Activated T-cell treated with anti-CD3 and anti-CD28 coated beads, Interleukin-2, amount 50 U/mL, for 4 hours (primary cell): ENCODE measurements at regions not wholly inside any gene's neighbourhood (a gene's known extent, or its start where the extent isn't known, plus 50 kb on each side); places are given as distances from the start of the nearest gene placed in this dataset.

Experiments used
- ATAC-seq, 2 donors: fragments of 200-7000 bp; cut with Tn5 transposase; one replicate each; pipeline ENCODE4 v1.10.0; 2021
- DNase-seq: peaks from one replicate; pipeline ENCODE4 v3.0.0-alpha.2; 2020
- H3K27me3 Mint-ChIP-seq: one replicate; pipeline ENCODE4 v1.8.0; 2021; ENCODE audit warnings: low read depth, mixed read lengths
- H3K36me3 Mint-ChIP-seq: one replicate; pipeline ENCODE4 v1.8.0; 2022; ENCODE audit warnings: mixed read lengths; ENCODE audit not compliant: insufficient read depth
- H3K4me1 Mint-ChIP-seq: one replicate; pipeline ENCODE4 v1.8.0; 2021; ENCODE audit warnings: low read depth, mixed read lengths
- H3K4me3 Mint-ChIP-seq: one replicate; pipeline ENCODE4 v1.8.0; 2021; ENCODE audit warnings: mild to moderate bottlenecking, moderate library complexity, mixed read lengths
- H3K9me3 Mint-ChIP-seq: one replicate; pipeline ENCODE4 v1.8.0; 2021; ENCODE audit warnings: mixed read lengths

- Mint-ChIP-seq H3K4me1 (no peaks in the 10 kb centered on the region), H3K27me3 (peaks cover 12% of the 10 kb centered on the region), H3K9me3 (no peaks in the 10 kb centered on the region), H3K4me3 (no peak overlapping the region), H3K36me3 (no peaks in the 10 kb centered on the region)
- DNase-seq (no peak), ATAC-seq (no peak)
Measured at GRCh38 chr5:38656568-38656967, 100.1 kb upstream of the LIFR start.

GRCh38 chr5:38657020-38657419 lies 100.6 kb upstream of the LIFR start:
- H3K36me3 Mint-ChIP-seq = no peaks in the 10 kb centered on the region
- ATAC-seq (no peak), DNase-seq (no peak)
- H3K4me3 Mint-ChIP-seq = no peak overlapping the region
- no peaks in the 10 kb centered on the region for H3K9me3 Mint-ChIP-seq
- peaks cover 13% of the 10 kb centered on the region for H3K27me3 Mint-ChIP-seq
- H3K4me1 Mint-ChIP-seq = no peaks in the 10 kb centered on the region

GRCh38 chr5:38660194-38660668 lies 103.8 kb upstream of the LIFR start:
- ATAC-seq = no peak
- H3K4me3 Mint-ChIP-seq = no peak overlapping the region
- H3K4me1 Mint-ChIP-seq = no peaks in the 10 kb centered on the region

DNA sequence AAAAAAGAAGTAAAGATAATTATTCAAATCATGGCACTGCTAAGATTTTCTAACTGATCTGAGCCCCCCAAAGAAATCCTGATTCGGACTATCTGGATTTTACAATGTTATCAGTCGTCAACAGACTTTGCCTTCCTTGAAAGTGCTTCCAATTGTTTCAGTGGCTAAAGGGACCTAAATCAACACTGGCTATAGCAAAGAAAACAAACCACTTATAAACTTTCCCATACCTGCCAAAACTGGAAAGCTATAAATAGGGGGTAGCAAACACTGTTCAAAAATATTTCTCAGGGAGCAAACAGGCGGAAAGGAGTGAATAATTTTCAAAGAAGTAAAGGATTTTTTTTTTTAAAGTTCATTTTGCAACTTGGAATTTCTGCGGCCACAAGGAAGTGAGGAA lies 105.6 kb upstream of the LIFR start:
- peaks cover 18% of the 10 kb centered on the region for H3K27me3 Mint-ChIP-seq
- no peak overlapping the region for H3K4me3 Mint-ChIP-seq
- no peaks in the 10 kb centered on the region for H3K36me3 Mint-ChIP-seq
- no peaks in the 10 kb centered on the region for H3K4me1 Mint-ChIP-seq
- no peaks in the 10 kb centered on the region for H3K9me3 Mint-ChIP-seq
- no peak for ATAC-seq
- no peak for DNase-seq

More at GRCh38 chr5:38660194-38660668, 103.8 kb upstream of the LIFR start:
- no peak for DNase-seq
- peaks cover 18% of the 10 kb centered on the region for H3K27me3 Mint-ChIP-seq
- no peaks in the 10 kb centered on the region for H3K36me3 Mint-ChIP-seq
- no peaks in the 10 kb centered on the region for H3K9me3 Mint-ChIP-seq

DNA sequence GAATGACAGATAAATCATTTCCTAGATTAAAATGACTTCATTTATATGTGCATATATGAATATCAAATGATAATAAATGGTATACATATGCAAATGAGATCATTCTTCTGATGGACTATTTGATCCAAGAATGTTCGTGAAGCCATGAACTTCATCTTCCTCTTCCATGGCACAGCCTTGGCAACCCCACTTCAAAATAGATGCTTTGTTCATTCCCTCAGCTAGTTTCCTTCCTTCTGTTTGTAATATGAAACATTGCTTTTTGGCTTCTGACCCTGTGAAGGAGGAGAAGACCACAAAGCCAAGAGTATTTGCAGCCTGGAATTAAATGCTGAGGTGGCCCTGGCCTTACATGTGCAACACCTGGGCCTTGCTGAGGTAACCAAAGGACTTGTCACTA lies 106.8 kb upstream of the LIFR start:
- no peak overlapping the region for H3K4me3 Mint-ChIP-seq
- H3K4me1 Mint-ChIP-seq = no peaks in the 10 kb centered on the region
- DNase-seq = no peak
- H3K36me3 Mint-ChIP-seq = no peaks in the 10 kb centered on the region
- H3K9me3 Mint-ChIP-seq = no peaks in the 10 kb centered on the region
- ATAC-seq = no peak
- H3K27me3 Mint-ChIP-seq = peaks cover 18% of the 10 kb centered on the region

- Mint-ChIP-seq H3K4me3 (no peak overlapping the region), H3K36me3 (no peaks in the 10 kb centered on the region), H3K27me3 (peaks cover 16% of the 10 kb centered on the region), H3K4me1 (no peaks in the 10 kb centered on the region), H3K9me3 (no peaks in the 10 kb centered on the region)
- DNase-seq = no peak
- ATAC-seq = no peak
Measured at GRCh38 chr5:38666668-38667498, 110.4 kb upstream of the LIFR start.

GRCh38 chr5:38667499-38667776 lies 111.0 kb upstream of the LIFR start:
- H3K27me3 Mint-ChIP-seq = peaks cover 18% of the 10 kb centered on the region
- no peaks in the 10 kb centered on the region for H3K36me3 Mint-ChIP-seq
- DNase-seq (no peak), ATAC-seq (no peak)
- H3K9me3 Mint-ChIP-seq = no peaks in the 10 kb centered on the region
- no peaks in the 10 kb centered on the region for H3K4me1 Mint-ChIP-seq
- no peak overlapping the region for H3K4me3 Mint-ChIP-seq

- Mint-ChIP-seq H3K4me1 (no peaks in the 10 kb centered on the region), H3K4me3 (no peak overlapping the region), H3K27me3 (peaks cover 16% of the 10 kb centered on the region), H3K9me3 (no peaks in the 10 kb centered on the region), H3K36me3 (no peaks in the 10 kb centered on the region)
- DNase-seq (no peak), ATAC-seq (no peak)
Measured at GRCh38 chr5:38669361-38669880, 113.0 kb upstream of the LIFR start.

GRCh38 chr5:38670066-38670465 lies 113.6 kb upstream of the LIFR start:
- H3K4me1 Mint-ChIP-seq = no peaks in the 10 kb centered on the region
- peaks cover 15% of the 10 kb centered on the region for H3K27me3 Mint-ChIP-seq
- ATAC-seq (no peak), DNase-seq (no peak)
- no peaks in the 10 kb centered on the region for H3K9me3 Mint-ChIP-seq
- no peaks in the 10 kb centered on the region for H3K36me3 Mint-ChIP-seq
- H3K4me3 Mint-ChIP-seq = no peak overlapping the region

GRCh38 chr5:38670878-38671277 lies 114.4 kb upstream of the LIFR start:
- peaks cover 14% of the 10 kb centered on the region for H3K27me3 Mint-ChIP-seq
- H3K36me3 Mint-ChIP-seq = no peaks in the 10 kb centered on the region

GRCh38 chr5:38672059-38672788 lies 115.8 kb upstream of the LIFR start:
- Mint-ChIP-seq H3K4me1 (no peaks in the 10 kb centered on the region), H3K36me3 (no peaks in the 10 kb centered on the region), H3K27me3 (peaks cover 14% of the 10 kb centered on the region), H3K4me3 (no peak overlapping the region), H3K9me3 (no peaks in the 10 kb centered on the region)
- ATAC-seq (no peak), DNase-seq (no peak)

More at GRCh38 chr5:38670878-38671277, 114.4 kb upstream of the LIFR start:
- Mint-ChIP-seq H3K4me3 (no peak overlapping the region), H3K4me1 (no peaks in the 10 kb centered on the region), H3K9me3 (no peaks in the 10 kb centered on the region)
- no peak for ATAC-seq
- DNase-seq = no peak

DNA sequence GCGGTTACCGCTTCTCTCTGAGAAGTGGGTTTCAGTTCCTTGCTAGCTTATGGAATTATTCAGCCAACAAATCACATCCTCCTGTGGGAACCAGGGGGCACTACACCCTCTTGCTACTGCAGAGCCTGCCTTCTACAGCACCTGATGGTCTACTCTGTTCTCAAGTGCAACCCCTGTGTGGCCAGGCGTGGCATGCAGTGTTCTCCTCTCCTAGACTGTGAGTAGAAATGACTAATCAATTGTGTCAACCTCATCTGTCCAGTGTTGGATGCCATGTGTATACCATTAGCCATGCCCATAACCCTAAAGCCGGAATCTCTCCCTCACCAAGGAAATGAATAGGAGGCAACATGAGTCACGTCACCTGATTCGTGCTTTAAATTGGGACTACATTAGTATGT lies 117.2 kb upstream of the LIFR start:
- Mint-ChIP-seq H3K9me3 (no peaks in the 10 kb centered on the region), H3K4me1 (no peaks in the 10 kb centered on the region), H3K27me3 (peaks cover 14% of the 10 kb centered on the region), H3K4me3 (no peak overlapping the region), H3K36me3 (no peaks in the 10 kb centered on the region)
- ATAC-seq = no peak
- DNase-seq = no peak

DNA sequence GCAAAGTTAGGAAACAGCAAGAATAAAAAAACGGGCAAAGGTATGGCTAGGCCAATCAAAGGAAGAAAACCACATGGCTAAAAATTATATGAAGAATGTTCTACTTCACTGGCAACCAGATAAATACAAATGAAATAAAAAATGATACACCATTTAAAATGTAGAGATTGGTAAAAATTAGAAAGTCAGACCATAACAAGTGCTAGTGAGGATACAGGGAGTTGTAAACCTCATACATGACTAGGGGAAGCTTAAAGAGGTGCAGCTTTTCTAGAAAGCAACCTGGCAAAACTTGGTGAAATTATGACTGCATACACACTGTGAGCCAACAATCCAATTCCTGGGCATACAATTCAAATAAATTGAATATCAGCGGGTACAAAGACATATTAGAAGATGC lies 119.0 kb upstream of the LIFR start:
- Mint-ChIP-seq H3K9me3 (no peaks in the 10 kb centered on the region), H3K36me3 (no peaks in the 10 kb centered on the region), H3K4me3 (no peak overlapping the region), H3K27me3 (peaks cover 7% of the 10 kb centered on the region), H3K4me1 (no peaks in the 10 kb centered on the region)
- DNase-seq (no peak), ATAC-seq (no peak)

- DNase-seq (no peak), ATAC-seq (no peak)
- Mint-ChIP-seq H3K27me3 (no peaks in the 10 kb centered on the region), H3K9me3 (no peaks in the 10 kb centered on the region), H3K36me3 (no peaks in the 10 kb centered on the region), H3K4me1 (no peaks in the 10 kb centered on the region), H3K4me3 (no peak overlapping the region)
Measured at GRCh38 chr5:38677636-38678035, 121.2 kb upstream of the LIFR start.

DNA sequence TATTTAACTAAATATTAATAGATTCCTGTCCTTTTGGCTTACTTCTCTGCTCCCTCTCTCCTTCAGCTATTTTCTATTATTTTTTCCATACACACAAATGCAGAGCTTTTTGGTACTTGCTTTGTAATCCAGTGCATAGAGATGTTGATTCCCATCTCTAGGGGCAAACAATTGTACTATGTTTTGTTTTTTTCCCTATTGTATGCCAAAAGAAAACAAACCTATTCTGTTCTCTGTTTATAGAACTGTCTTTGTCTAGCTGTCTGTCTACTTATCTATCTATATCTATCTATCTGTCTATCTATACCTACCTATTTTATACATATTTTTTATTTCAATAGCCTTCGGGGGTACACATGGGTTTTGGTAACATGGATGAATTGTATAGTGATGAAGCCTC lies 121.6 kb upstream of the LIFR start:
- DNase-seq (no peak), ATAC-seq (no peak)
- H3K36me3 Mint-ChIP-seq = no peaks in the 10 kb centered on the region
- H3K4me3 Mint-ChIP-seq = no peak overlapping the region
- H3K27me3 Mint-ChIP-seq = no peaks in the 10 kb centered on the region
- no peaks in the 10 kb centered on the region for H3K4me1 Mint-ChIP-seq
- H3K9me3 Mint-ChIP-seq = no peaks in the 10 kb centered on the region
